ENCODE measurements at regions not wholly inside any gene's neighbourhood (a gene's known extent, or its start where the extent isn't known, plus 50 kb on each side); places are given as distances from the start of the nearest gene placed in this dataset.

DNA sequence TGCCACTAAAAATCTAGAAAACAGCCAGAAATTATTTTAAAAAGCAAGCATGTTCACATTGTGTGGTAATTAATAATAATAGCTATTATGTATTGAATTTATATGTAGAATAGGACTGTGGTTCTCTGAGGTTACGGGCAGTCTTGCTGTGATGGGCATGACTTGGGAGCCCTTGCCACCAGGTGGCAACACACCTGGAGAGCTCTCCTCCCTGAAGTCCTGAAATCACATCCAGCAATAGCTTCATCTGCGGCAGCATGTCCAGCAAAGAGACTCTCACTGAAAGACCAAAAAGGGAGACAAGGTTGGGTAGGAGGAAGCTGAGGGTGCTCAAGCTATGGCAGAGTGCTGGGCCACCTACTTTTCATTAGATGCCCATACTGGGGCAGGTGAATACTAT is 206.8 kb upstream of the IL12A start:
- Histone ChIP-seq H3K4me3 (ENCODE audit: low read depth, low read length) (no peak overlapping the region), H3K9me3 (no peaks in the 10 kb centered on the region), H3K36me3 (ENCODE audit: control insufficient read depth, insufficient read depth, low read length) (no peaks in the 10 kb centered on the region; the same call in 1 of the 2 replicates), H3K27me3 (replicated peaks; ENCODE audit: control insufficient read depth, insufficient read depth, low read length) (no peaks in the 10 kb centered on the region), H3K4me1 (peaks cover 49% of the 10 kb centered on the region)
- CTCF ChIA-PET, result interaction anchor here (0.8 to 3.9 kb wide), 11 partner anchors 8 to 103 kb away, joined by 3 to 84 read pairs (median 3); no protein-coding TSS in a partner anchor
- Mint-ChIP-seq H3K4me1 (ENCODE audit: low read depth, unreplicated experiment) (peaks cover 42% of the 10 kb centered on the region), H3K9me3 (ENCODE audit: unreplicated experiment) (no peaks in the 10 kb centered on the region), H3K27ac (ENCODE audit: unreplicated experiment) (peak overlapping the region; percentile 34), H3K27me3 (ENCODE audit: insufficient read depth, unreplicated experiment) (no peaks in the 10 kb centered on the region), H3K36me3 (ENCODE audit: insufficient read depth, unreplicated experiment) (peaks cover 4% of the 10 kb centered on the region), H3K4me3 (ENCODE audit: unreplicated experiment) (no peak overlapping the region)
- peak in 1 of 2 experiments; percentile 43 for DNase-seq
- intact Hi-C loops (cut with micrococcal nuclease; ENCODE audit: unreplicated experiment), result loop anchor here (1.0 kb wide), 1 partner anchor 23 kb away; no protein-coding TSS in a partner anchor
- POLR2A ChIA-PET, result interaction anchor here (0.8 to 1.5 kb wide), 2 partner anchors 18 to 23 kb away, joined by 3 to 6 read pairs; no protein-coding TSS in a partner anchor
- no TSS peak for BruUV-seq (replicated peaks)
- TF ChIP-seq, protein P1, sequence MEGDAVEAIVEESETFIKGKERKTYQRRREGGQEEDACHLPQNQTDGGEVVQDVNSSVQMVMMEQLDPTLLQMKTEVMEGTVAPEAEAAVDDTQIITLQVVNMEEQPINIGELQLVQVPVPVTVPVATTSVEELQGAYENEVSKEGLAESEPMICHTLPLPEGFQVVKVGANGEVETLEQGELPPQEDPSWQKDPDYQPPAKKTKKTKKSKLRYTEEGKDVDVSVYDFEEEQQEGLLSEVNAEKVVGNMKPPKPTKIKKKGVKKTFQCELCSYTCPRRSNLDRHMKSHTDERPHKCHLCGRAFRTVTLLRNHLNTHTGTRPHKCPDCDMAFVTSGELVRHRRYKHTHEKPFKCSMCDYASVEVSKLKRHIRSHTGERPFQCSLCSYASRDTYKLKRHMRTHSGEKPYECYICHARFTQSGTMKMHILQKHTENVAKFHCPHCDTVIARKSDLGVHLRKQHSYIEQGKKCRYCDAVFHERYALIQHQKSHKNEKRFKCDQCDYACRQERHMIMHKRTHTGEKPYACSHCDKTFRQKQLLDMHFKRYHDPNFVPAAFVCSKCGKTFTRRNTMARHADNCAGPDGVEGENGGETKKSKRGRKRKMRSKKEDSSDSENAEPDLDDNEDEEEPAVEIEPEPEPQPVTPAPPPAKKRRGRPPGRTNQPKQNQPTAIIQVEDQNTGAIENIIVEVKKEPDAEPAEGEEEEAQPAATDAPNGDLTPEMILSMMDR (IDR thresholded peaks at IDR 0.05; ENCODE audit: insufficient read depth in 1 of 2, low read depth in 1 of 2, low read length in 1 of 2, severe bottlenecking in 1 of 2, unreplicated experiment in 1 of 2), result peak; percentile 45 to 52

DNA sequence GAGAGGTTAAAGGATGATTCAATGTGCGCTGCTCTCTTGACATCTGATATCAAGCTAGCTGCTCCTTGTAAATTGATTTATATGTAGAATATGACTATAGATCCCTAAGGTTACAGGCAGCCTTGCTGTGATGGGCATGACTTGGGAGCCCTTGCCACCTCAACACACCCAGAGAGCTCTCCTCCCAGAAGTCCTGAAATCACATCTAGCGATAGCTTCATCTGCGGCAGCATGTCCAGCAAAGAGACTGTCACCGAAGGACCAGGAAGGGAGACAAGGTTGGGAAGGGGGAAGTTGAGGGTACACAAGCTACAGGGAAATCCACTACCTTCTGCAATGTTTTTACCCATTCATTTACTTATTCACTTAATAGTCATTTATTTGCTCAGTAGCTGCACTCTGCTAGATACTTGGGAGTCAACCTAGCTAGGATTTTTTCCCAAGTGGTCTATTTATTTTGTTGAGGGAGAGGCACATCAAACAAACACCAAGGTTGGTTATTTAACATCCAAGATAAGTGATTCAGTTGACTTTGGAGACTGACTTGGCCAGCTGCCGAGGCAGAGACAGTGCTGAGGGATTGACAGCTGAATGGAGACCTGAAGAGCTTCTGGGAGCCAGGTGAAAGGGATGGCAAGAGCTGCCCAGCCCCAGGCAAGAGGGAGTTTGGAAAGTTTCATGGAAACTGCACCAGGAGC is 205.8 kb upstream of the IL12A start:
- Histone ChIP-seq H3K27me3 (replicated peaks; ENCODE audit: control insufficient read depth, insufficient read depth, low read length) (no peaks in the 10 kb centered on the region), H3K4me3 (ENCODE audit: low read depth, low read length) (no peak overlapping the region), H3K4me1 (peaks cover 59% of the 10 kb centered on the region), H3K36me3 (ENCODE audit: control insufficient read depth, insufficient read depth, low read length) (no peaks in the 10 kb centered on the region; the same call in 1 of the 2 replicates), H3K9me3 (no peaks in the 10 kb centered on the region)
- TF ChIP-seq, protein P1 (IDR thresholded peaks at IDR 0.05; ENCODE audit: insufficient read depth in 1 of 2, low read depth in 1 of 2, low read length in 1 of 2, severe bottlenecking in 1 of 2, unreplicated experiment in 1 of 2), result no peak
- H3K4me3 Mint-ChIP-seq (ENCODE audit: unreplicated experiment), result no peak overlapping the region
- H3K36me3 Mint-ChIP-seq (ENCODE audit: insufficient read depth, unreplicated experiment), result peaks cover 3% of the 10 kb centered on the region
- peaks cover 52% of the 10 kb centered on the region for H3K4me1 Mint-ChIP-seq (ENCODE audit: low read depth, unreplicated experiment)
- H3K27ac Mint-ChIP-seq (ENCODE audit: unreplicated experiment), result peak overlapping the region; percentile 71
- no peaks in the 10 kb centered on the region for H3K9me3 Mint-ChIP-seq (ENCODE audit: unreplicated experiment)
- no peak for DNase-seq
- CTCF ChIA-PET, result interaction anchor here (0.8 to 3.9 kb wide), 8 partner anchors 17 to 102 kb away, joined by 3 to 84 read pairs (median 4); no protein-coding TSS in a partner anchor
- H3K27me3 Mint-ChIP-seq (ENCODE audit: insufficient read depth, unreplicated experiment), result no peaks in the 10 kb centered on the region
- no TSS peak for BruUV-seq (replicated peaks)
- POLR2A ChIA-PET, result interaction anchor here (0.7 to 1.5 kb wide), 3 partner anchors 19 to 21 kb away, joined by 3 to 7 read pairs (median 6); no protein-coding TSS in a partner anchor
- intact Hi-C loops (cut with micrococcal nuclease; ENCODE audit: unreplicated experiment), result loop anchor here (1.0 kb wide), 1 partner anchor 22 kb away; no protein-coding TSS in a partner anchor
